HG03469 (cell line): ENCODE measurements at regions not wholly inside any gene's neighbourhood (a gene's known extent, or its start where the extent isn't known, plus 50 kb on each side); places are given as distances from the start of the nearest gene placed in this dataset.
"Not testable (repeated sequence)": the region's sequence is repeated elsewhere in the genome, so short reads cannot be mapped to it uniquely, and the experiment has no call there.

Experiments used
- ATAC-seq: cut with Tn5 transposase; IDR thresholded peaks from one replicate; pipeline ENCODE4 v1.9.1; 2021; ENCODE audit warnings: mild to moderate bottlenecking, moderate library complexity, moderate number of reproducible peaks; ENCODE audit not compliant: unreplicated experiment

DNA sequence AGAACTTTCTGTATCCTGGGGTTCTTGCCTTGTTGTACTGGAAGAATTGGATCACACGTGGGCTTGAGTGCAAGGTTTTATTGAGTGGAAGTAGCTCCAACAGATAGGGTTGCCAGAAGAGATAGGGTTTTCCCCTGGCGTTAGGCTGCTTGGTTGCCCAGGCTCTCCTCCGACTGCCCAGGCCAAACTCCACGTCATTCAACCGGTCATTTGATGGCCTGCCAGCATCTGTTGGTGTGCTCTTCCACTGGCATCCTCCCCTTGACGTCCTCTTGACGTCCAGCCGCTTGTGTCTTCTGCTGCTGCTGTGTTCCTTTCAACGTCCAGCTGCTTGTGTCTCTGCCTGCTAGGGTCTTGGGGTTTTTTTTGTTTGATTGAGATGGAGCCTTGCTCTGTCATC is 111.2 kb upstream of the XIST start:
- no peak for ATAC-seq

DNA sequence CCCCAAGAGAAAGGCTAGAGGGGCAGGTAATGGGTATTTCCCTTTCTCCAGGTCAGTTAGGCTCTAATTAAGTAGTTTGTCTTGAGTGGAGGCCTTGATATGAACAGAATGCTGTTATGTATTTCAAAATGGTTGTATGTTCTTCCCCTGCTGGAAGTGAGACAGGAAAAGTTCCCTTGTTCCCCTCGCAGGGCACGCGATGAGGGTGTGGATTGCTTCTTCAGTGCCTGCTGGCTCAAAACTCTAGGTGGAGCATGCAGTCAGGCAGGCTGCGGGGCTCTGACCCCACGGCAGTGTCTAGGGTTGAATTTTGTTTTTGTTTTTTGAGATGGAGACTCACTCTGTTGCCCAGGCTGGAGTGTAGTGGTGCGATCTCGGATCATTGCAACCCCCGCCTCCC is 110.4 kb upstream of the XIST start:
- no peak for ATAC-seq

DNA sequence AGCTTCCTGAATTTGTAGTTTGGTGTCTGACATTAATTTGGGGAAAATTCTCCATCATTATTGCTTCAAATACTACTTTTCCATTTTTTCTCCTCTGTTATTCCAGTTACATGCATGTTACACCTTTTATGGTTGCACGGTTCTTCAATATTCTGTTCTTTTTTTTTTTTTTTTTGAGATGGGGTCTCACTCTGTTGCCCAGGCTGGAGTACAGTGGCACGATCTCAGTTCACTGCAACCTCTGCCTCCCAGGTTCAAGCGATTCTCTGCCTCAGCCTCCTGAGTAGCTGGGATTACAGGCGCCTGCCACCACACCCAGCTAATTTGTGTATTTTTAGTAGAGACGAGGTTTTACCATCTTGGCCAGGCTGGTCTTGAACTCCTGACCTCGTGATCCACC is 109.4 kb upstream of the XIST start:
- ATAC-seq, result not testable (repeated sequence)

DNA sequence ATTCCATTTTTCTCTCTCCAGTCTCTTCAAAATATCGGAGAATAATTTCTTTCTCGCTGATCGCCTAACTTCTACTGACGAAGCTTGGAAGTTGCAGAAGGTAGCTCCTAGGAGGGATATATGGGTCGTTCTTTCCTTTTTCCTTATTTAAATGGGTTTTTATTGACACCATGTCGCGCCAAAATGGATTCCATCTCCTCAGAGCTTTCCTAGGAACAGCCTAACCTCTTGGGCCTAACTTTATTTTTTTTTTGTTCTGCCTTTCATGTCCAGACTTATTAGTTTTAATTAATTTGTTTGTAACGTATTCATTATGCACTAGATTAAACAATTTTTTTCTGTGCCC is 92.0 kb upstream of the XIST start:
- ATAC-seq, result no peak

DNA sequence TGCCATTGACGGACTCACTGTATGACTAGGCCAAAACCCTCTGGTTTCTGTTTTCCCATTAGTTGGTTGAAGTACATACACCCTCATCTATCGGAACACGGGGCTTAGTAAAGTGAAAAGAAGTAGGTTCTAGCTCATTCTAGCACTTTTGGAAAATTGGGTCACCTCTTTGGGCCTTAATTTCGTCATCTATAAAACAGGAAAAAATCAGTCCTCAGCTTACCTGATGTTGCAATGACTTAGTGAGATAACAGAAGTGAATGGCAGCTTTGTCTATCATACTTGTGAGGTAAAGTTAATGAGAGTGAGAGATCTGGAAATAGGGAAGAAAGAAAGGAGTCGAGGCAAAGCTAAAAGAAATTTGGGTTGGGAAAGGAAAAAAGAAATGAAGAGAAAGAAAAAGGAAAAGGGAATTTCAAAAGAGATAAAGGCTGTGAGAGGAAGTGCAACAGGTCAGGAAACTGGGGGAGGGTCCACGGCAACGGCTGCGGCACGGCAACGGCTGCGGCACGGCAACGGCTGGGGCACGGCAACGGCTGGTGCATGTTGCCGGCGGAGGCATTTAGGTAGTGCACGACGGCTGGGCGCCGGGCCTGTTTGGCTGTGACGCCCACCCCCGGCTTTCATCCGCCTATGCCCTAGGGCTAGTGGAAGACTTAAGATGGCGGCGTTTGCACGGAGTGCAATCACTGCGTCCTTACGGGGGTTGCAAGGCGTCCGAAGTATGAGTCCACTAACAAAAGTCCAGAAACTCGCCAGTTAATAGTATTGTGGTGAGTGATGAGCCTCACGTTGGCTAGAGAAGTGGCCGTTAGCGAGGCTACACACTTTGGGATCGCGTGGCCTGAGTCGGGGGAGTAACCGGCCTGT is 91.4 kb upstream of the XIST start:
- ATAC-seq, result peak; percentile 97

DNA sequence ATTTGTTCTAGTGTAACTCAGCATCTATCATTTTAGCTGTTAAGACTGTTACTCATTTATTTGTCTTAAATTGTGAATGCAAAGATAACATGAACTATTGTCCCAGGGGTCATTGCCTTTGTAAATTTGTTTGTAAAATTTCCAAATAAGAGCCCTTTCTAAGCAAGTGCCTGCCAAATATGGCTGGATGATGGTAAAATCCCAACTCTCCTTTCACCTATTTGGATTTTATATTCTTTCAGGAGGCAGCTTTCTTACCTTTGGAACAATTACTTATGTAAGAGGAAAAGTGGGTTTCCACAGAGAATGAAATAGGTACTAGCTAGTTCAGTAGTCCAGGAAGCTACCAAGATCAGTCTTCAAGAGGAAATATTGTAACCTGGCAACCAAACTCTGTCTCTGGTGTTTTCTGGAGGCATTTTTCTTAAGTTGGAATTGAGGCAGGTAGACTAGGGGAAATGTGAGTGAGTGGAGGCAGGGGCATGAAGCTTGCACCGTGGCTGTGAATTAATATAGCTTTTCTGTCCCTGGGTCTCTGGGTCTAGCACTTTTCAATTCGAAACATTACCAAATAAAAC is 88.5 kb upstream of the XIST start:
- no peak for ATAC-seq

DNA sequence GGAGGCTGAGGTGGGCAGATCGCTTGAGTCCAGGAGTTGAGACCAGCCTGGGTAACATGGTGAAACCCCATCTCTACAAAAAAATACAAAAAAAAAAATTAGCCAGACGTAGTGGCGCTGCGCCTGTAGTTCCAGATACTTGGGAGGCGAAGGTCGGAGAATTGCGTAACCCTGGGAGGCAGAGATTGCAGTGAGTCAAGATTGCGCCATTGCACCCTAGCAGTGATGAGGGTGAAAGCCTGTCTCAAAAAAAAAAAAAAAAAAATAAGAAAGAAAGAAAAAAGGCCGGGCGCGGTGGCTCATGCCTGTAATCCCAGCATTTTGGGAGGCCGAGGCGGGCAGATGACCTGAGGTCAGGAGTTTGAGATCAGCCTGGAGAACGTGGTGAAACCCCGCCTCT is 85.3 kb upstream of the XIST start:
- ATAC-seq, result not testable (repeated sequence)

DNA sequence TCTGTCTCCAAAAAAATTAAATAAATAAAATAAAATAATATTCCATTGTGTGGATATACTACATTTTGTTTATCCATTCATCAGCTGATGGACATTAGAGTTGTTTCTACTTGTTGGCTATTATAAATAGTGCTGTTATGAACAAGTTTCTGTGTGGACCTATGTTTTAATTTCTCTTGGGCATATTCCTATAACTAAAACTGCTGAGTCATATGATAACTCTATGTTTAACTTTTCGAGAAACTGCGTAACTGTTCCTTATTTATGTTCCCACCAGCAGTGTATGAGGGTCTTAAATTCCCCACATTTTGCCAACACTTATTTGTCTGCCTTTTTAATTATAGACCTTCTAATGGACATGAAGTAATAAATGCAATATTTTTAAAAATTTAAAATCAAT is 80.0 kb upstream of the XIST start:
- no peak for ATAC-seq

DNA sequence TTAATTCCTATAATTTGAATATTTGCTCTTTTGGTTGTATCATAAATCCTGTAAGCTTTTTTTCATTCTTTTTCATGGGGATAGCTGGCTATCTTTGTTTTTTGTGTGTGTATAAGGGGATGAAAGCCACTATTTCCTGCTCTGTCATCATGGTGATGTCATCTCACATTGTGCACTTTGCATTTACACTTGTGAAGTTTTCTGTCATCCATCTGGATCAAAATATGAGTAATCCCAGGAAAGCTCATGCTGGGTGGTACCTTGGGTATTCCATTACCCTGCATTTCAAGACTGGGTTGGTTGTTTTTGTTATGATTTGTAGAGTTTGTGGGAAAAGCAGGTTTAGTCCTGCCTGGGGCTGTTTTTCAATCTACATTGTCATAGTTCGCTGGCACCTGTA is 77.8 kb upstream of the XIST start:
- no peak for ATAC-seq

DNA sequence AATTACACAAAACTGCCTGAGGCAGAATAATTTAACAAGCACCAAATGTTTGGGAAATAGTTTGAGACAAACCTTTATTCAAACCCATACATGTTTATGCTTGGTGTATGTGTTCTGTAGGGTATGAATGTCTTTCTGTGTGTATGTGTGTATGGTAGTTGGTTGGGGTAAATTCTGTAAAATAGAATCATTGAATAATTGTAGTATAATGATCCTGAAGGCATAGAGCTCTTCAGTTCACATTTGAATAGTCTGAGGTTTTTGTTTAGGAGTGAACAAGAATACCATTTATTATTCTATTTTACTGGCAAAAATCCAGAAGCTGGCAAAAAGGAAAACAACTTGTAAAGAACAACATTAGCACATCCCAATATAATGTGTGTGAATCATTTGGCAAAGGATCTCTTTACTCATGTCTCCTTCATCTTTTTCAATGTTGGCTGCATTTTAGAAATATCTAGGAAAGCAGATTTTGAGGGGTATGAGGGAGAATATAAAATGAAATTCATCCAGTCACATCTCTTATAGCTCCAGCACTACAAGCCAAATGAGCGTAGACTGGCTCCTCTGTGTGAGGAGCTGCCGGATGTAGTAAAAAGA is 70.4 kb upstream of the XIST start:
- no peak for ATAC-seq

DNA sequence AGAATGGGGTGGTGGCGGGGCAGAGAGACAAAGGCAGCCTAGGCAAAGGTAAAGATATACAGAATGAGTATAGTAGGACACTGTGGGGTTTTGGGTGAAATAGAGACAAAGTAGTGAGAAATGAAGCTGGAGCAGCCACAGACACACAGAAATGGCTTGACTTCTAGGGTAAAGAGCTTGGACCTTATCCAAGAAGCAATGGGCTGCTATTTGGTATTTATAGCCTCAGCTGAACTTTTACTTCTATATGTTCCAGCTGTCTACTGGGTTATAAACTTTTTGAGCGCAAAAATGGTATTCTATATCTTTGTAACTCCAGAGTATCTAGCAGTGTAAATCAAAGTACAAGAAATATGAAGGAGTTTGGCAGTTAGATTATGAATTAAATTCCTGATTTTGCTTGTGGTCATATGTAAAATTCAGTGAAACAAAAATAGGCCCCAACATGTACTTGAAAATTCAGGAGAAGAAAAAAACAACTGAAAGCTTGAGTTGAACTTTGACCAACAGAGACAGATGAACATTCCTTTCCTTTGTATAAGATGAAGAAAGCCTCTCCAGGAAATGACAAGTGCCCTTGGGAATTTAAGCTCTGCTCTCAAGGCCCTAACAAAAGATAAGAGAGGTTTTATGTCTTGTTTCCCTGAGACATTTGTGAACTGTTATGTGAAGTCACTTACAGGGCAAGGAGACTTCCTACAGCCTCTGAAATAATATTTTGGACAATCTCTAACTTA is 64.6 kb upstream of the XIST start:
- no peak for ATAC-seq

DNA sequence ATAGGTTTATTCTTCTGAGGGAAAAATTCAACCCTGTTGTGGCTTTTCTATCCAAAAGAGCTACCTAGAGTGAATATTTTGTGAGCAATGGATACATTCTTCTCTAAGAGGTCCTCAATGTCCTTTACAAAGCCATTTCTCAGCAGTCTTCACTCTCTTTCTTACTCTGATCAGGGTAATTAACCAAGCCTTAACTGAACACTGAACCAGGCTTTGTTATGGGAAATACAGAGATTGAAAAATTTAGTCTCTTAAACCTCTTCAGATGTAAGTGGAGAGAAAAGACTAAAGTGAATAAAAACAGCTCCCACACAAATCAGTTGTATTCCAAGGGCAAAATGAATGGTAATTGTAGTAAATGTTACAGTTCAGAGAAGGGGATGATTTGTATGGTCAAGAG is 64.0 kb upstream of the XIST start:
- ATAC-seq, result no peak

DNA sequence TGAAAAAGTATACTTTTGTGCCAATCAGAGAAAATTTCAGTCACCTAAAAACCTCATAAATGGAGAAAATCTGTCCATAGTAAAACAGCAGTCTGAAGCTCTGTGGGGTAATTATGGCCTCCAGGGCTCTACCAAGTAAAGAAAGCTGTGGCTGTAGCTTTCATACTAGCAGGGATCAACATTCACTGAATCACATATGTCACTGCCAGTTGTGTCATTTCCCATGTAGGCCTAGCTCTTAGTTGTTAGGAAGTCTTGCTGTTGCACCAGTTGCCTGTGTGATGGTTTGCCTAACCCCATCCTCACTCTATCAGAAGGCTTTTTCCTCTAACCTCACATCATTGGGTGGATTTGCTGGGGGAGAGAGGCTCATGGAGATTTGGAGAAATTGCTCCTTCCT is 62.3 kb upstream of the XIST start:
- ATAC-seq, result not testable (repeated sequence)

DNA sequence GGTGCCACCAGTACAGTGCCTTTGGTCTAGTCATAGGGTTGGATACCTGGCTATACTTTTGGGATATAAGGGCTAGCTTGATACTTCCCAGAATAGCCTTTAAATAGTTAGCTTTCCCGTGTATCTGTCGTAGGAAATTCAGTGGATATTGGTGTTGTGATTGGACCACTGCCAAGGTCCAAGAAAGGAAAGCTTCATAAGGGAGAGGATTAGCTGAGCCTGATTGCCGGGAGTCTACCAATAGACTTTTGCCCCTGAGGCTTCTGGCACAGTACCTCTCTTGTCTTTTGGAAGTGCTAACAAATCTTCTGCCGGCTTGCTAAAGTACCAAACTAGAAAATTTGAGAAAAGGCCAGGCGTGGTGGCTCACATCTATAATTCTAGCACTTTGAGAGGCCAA is 61.1 kb upstream of the XIST start:
- ATAC-seq, result no peak

DNA sequence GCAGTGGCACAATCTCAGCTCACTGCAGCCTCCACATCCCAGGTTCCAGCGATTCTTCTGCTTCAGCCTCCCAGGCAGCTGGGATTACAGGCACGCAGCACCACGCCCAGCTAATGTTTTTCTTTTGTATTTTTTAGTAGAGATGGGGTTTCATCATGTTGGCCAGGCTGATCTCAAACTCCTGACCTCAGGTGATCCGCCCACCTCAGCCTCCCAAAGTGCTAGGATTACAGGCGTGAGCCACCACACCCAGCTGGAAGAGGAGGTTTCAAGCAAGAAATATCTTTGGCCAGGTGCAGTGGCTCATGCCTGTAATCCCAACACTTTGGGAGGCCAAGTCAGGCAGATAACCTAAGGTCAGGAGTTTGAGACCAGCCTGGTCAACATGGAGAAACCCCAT is 59.4 kb upstream of the XIST start:
- not testable (repeated sequence) for ATAC-seq

DNA sequence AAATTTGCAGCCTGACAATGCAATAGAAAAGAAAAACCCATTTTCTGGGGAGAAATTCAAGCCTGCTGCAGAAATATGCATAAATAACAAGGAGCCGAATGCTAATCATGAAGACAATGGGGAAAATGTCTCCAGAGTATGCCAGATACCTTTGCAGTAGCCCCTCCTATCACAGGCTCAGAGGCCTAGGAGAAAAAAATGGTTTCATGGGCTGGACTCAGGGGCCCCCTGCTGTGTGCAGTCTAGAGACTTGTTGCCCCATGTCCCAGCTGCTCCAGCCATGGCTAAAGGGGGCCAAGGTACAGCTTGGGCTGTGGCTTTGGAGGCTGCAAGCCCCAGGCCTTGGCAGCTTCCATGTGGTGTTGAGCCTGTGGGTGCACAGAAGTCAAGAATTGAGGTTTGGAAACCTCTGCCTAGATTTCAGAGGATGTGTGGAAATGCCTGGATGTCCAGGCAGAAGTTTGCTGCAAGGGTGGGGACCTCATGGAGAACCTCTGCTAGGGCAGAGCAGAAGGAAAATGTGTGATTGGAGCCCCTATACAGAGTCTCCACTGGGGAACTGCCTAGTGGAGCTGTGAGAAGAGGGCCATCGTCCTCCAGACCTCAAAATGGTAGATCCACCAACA is 53.3 kb upstream of the XIST start:
- not testable (repeated sequence) for ATAC-seq

DNA sequence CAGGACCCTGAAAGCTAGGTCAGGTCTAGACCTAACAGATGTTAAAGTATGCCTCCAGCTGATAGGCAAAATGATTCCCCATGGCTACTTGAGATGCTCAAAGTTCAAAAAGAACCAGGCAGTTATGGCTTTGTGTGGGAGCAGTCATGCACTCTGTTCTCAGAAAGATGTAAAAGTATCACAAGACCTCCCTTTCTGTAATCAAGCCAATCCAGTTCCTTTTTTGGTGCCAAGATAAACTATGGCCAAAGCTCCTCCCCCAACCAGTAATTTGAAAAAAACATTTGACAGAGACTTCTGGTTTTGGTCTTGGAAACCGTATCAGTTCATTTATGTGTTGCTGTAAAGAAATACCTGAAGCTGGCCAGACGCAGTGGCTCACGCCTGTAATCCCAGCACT is 51.4 kb upstream of the XIST start:
- ATAC-seq, result no peak
